CD4-positive, alpha-beta T cell (primary cell): ENCODE measurements at regions not wholly inside any gene's neighbourhood (a gene's known extent, or its start where the extent isn't known, plus 50 kb on each side); places are given as distances from the start of the nearest gene placed in this dataset.

Experiments used
- ATAC-seq: fragments of 200-7000 bp; cut with Tn5 transposase; one replicate; pipeline ENCODE4 v1.10.0; 2022; ENCODE audit warnings: mild to moderate bottlenecking; ENCODE audit not compliant: poor library complexity
- CTCF ChIA-PET: fragments of 350-600 bp; sonication (Branson Sonifier 250); formaldehyde crosslinking; loops from one replicate; lab custom pipeline; 2021; ENCODE audit warnings: antibody characterized with exemption, inconsistent platforms; lab: Charles Lee
- POLR2A ChIA-PET: fragments of 350-600 bp; sonication (Branson Sonifier 250); formaldehyde crosslinking; loops from one replicate; lab custom pipeline; 2021; ENCODE audit warnings: antibody characterized with exemption, inconsistent platforms; lab: Charles Lee
- DNase-seq, 14 experiments: peaks; one replicate each; pipeline ENCODE4 v3.0.0-alpha.2; 2013 to 2020; ENCODE audit warnings: mixed read lengths in 2 of 14
- H3K27ac ChIP-seq, 2 donors: one replicate each; pipeline versions ENCODE4 v1.5.1 to v1.7.0; 2013; ENCODE audit warnings: low read length in 2 of 2, low read depth in 1 of 2, mild to moderate bottlenecking in 1 of 2
- H3K27me3 ChIP-seq, 2 experiments: 1 replicate in 1 of 2; 2 replicates in 1 of 2; pipeline versions ENCODE4 v1.6.1 to v1.7.0; 2013; ENCODE audit warnings: low read length in 2 of 2, control low read depth in 1 of 2, mild to moderate bottlenecking in 1 of 2, moderate library complexity in 1 of 2; ENCODE audit not compliant: insufficient read depth in 2 of 2, control insufficient read depth in 1 of 2
- H3K36me3 ChIP-seq: one replicate; pipeline ENCODE4 v1.6.1; 2013; ENCODE audit warnings: low read length, control low read depth; ENCODE audit not compliant: insufficient read depth
- H3K4me1 ChIP-seq: one replicate; pipeline ENCODE4 v1.6.1; 2013; ENCODE audit warnings: low read length, control low read depth; ENCODE audit not compliant: insufficient read depth
- H3K4me3 ChIP-seq: one replicate; pipeline ENCODE4 v1.5.1; 2013; ENCODE audit warnings: mild to moderate bottlenecking, low read length, moderate library complexity
- H3K9me3 ChIP-seq, 2 experiments: 1 replicate in 1 of 2; 2 replicates in 1 of 2; pipeline versions ENCODE4 v1.6.1 to v1.7.0; 2013; ENCODE audit warnings: low read length in 2 of 2, mild to moderate bottlenecking in 2 of 2, control low read depth in 1 of 2, moderate library complexity in 1 of 2; ENCODE audit not compliant: control insufficient read depth in 1 of 2, insufficient read depth in 1 of 2
- H3K27ac Mint-ChIP-seq: one replicate; pipeline ENCODE4 v1.8.0; 2020; ENCODE audit warnings: mixed read lengths
- H3K27me3 Mint-ChIP-seq: one replicate; pipeline ENCODE4 v1.8.0; 2021; ENCODE audit warnings: mixed read lengths
- H3K36me3 Mint-ChIP-seq: one replicate; pipeline ENCODE4 v1.8.0; 2021; ENCODE audit warnings: low read depth, mixed read lengths
- H3K4me1 Mint-ChIP-seq: one replicate; pipeline ENCODE4 v1.8.0; 2021; ENCODE audit warnings: low read depth, mixed read lengths
- H3K4me3 Mint-ChIP-seq: one replicate; pipeline ENCODE4 v1.8.0; 2020; ENCODE audit warnings: mild to moderate bottlenecking, mixed read lengths
- H3K9me3 Mint-ChIP-seq: one replicate; pipeline ENCODE4 v1.8.0; 2020; ENCODE audit warnings: mixed read lengths
- intact Hi-C, 2 experiments: fragments of 100-400 bp; cut with DNase I in 1 of 2; cut with micrococcal nuclease in 1 of 2; formaldehyde crosslinking; loops; one replicate each; pipeline versions ENCODE4 v1.15.1 to v1.9.0; 2023 to 2025; cut with DNase I, micrococcal nuclease
- TF ChIP-seq, protein P1 (sequence below): fragments of 200-600 bp; IDR thresholded peaks from one replicate; pipeline ENCODE4 v1.8.0; 2022; ENCODE audit warnings: antibody characterized with exemption, mild to moderate bottlenecking

DNA sequence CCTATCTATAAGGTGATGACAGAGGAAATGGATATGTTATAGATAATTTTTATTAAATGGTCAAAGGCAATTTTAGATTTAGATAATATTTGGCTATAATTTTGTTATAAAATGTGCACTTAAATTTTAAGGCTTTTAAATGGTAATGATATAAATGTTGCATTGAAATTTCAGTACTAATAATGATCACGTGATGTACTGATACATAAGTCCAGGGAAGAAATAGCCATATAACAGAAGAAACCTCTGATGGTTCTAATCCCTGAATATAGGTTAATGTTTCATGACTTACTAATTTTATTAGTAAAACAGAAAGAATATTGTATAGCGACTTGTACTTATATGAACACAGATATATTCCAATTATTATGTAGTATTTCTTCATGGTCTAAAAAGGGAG, 211.9 kb downstream of the SOCS6 start:
- no peak for DNase-seq
- no peak overlapping the region for H3K4me3 Mint-ChIP-seq
- no peak overlapping the region for H3K27ac Mint-ChIP-seq
- Histone ChIP-seq H3K36me3 (no peaks in the 10 kb centered on the region), H3K4me1 (no peaks in the 10 kb centered on the region), H3K27me3 (no peaks in the 10 kb centered on the region), H3K9me3 (peaks cover 0 to 8% of the 10 kb centered on the region in 2 experiments), H3K27ac (no peak overlapping the region), H3K4me3 (no peak overlapping the region)
- no peaks in the 10 kb centered on the region for H3K27me3 Mint-ChIP-seq
- TF ChIP-seq, protein P1, sequence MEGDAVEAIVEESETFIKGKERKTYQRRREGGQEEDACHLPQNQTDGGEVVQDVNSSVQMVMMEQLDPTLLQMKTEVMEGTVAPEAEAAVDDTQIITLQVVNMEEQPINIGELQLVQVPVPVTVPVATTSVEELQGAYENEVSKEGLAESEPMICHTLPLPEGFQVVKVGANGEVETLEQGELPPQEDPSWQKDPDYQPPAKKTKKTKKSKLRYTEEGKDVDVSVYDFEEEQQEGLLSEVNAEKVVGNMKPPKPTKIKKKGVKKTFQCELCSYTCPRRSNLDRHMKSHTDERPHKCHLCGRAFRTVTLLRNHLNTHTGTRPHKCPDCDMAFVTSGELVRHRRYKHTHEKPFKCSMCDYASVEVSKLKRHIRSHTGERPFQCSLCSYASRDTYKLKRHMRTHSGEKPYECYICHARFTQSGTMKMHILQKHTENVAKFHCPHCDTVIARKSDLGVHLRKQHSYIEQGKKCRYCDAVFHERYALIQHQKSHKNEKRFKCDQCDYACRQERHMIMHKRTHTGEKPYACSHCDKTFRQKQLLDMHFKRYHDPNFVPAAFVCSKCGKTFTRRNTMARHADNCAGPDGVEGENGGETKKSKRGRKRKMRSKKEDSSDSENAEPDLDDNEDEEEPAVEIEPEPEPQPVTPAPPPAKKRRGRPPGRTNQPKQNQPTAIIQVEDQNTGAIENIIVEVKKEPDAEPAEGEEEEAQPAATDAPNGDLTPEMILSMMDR = no peak
- H3K4me1 Mint-ChIP-seq = no peaks in the 10 kb centered on the region
- no peaks in the 10 kb centered on the region for H3K9me3 Mint-ChIP-seq
- ATAC-seq = no peak
- ChIA-PET CTCF (no interaction called here), POLR2A (no interaction called here)
- intact Hi-C loops = no loop called here
- no peaks in the 10 kb centered on the region for H3K36me3 Mint-ChIP-seq

DNA sequence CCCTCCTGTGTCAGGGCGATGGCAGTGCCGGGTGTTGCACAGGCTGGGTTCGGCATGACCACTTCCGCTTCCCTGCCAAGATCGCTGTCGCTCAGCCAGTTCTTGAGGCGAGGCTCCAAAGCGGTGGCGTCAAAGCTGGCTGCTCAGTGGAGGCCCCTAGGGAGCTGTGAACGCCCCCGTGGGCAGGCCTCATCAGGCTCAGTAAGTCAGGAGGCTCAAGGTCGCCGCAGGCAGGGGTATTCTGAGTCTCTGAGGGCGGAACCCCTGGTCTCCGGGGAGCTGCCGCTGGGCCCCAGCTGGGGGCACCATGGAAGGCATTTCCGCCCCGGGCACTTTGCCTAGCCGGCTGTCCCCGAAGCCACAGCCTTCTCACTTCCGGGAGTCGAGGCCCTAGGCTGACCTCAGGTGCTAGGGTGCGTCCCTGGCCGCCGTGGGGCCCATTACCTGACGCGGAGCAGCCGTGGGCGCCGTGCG, 210.4 kb downstream of the SOCS6 start:
- no peaks in the 10 kb centered on the region for H3K27me3 Mint-ChIP-seq
- intact Hi-C loops = loop anchor here (10.0 kb wide), 2 partner anchors 286 to 386 kb away; no protein-coding TSS in a partner anchor
- Histone ChIP-seq H3K36me3 (no peaks in the 10 kb centered on the region), H3K27me3 (no peaks in the 10 kb centered on the region), H3K27ac (no peak overlapping the region), H3K4me1 (no peaks in the 10 kb centered on the region), H3K9me3 (peaks cover 0 to 8% of the 10 kb centered on the region in 2 experiments), H3K4me3 (no peak overlapping the region)
- H3K4me3 Mint-ChIP-seq = no peak overlapping the region
- H3K9me3 Mint-ChIP-seq = no peaks in the 10 kb centered on the region
- ATAC-seq (peak; percentile 52), DNase-seq (peak in 4 of 14 experiments; percentile 2 to 47 (median 6))
- CTCF ChIA-PET = interaction anchor here (0.8 kb wide), 1 partner anchor 8 kb away, joined by 3 read pairs; no protein-coding TSS in a partner anchor
- POLR2A ChIA-PET = no interaction called here
- H3K27ac Mint-ChIP-seq = peak overlapping the region; percentile 37
- TF ChIP-seq, protein P1 = no peak
- H3K36me3 Mint-ChIP-seq = no peaks in the 10 kb centered on the region
- no peaks in the 10 kb centered on the region for H3K4me1 Mint-ChIP-seq

DNA sequence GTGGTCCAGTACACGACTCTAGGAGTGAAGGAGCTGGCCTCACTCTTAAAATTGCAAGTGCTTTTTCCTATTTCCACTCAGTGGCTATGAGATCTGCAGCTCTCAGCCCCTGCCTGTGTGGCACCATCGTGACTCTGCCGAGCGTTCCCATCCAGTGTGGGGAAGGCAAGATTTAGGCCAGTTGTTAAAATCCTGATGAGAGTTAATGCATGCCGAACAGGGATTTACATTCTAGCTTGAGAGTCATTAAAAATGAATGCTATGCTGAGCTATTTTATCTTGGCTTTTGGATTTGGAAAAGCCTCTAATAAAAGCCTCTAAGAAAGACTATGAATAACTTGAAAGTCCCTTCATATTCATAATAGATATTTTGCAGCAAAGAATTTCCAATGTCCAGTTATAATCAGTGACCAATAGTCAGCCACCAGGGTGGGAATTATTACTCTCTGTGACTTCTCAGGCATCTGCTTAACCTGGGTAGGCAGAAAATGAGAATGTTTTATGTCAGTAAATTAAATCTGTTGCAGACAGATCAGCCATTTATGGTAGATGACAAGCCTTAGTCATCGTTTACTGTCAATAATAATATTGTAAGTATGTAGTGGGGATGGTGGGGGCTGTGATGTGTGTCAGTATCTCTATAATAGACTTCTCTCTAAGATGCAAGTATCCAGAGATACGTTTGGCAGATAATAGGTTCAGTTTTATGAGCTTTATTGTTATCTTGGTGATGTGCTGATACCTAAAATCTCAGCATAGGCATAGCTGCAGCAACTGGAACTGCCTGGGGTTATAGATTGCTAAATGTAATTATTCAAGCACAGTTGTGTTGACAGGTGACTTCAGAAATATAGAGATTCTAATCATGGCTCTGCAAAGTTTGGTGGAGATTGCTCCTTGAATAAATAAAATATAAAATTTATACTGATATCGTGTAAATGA, 207.8 kb downstream of the SOCS6 start:
- H3K27me3 Mint-ChIP-seq = no peaks in the 10 kb centered on the region
- no peaks in the 10 kb centered on the region for H3K4me1 ChIP-seq
- intact Hi-C loops = loop anchor here (10.0 kb wide), 2 partner anchors 288 to 388 kb away; no protein-coding TSS in a partner anchor
- H3K27me3 ChIP-seq = no peaks in the 10 kb centered on the region
- H3K4me3 Mint-ChIP-seq = no peak overlapping the region
- ChIA-PET CTCF (no interaction called here), POLR2A (no interaction called here)
- H3K27ac Mint-ChIP-seq = no peak overlapping the region
- H3K36me3 ChIP-seq = no peaks in the 10 kb centered on the region
- ATAC-seq (no peak), DNase-seq (no peak)
- peaks cover 0 to 8% of the 10 kb centered on the region in 2 experiments for H3K9me3 ChIP-seq
- H3K27ac ChIP-seq = no peak overlapping the region
- H3K4me1 Mint-ChIP-seq = peaks cover 7% of the 10 kb centered on the region
- no peaks in the 10 kb centered on the region for H3K9me3 Mint-ChIP-seq
- no peaks in the 10 kb centered on the region for H3K36me3 Mint-ChIP-seq
- TF ChIP-seq, protein P1 = no peak
- H3K4me3 ChIP-seq = no peak overlapping the region
